Caco-2 (cell line): ENCODE measurements at regions not wholly inside any gene's neighbourhood (a gene's known extent, or its start where the extent isn't known, plus 50 kb on each side); places are given as distances from the start of the nearest gene placed in this dataset.

Experiments
- BruUV-seq: library from RNA; stranded (reverse); fragments of 400-500 nt; replicated peaks from 2 replicates; lab custom pipeline; 2021; lab: Mats Ljungman, UMichigan
- CTCF ChIA-PET: fragments of 300-600 bp; sonication (Branson Sonifier 250); formaldehyde crosslinking; loops from one replicate; lab custom pipeline; 2022; ENCODE audit warnings: antibody characterized with exemption; lab: Charles Lee
- POLR2A ChIA-PET: fragments of 300-600 bp; sonication (Branson Sonifier 250); formaldehyde crosslinking; loops from one replicate; lab custom pipeline; 2022; ENCODE audit warnings: antibody characterized with exemption; lab: Charles Lee
- DNase-seq, 2 experiments: peaks; one replicate each; pipeline versions ENCODE4 v3.0.0 to v3.0.0-alpha.2; 2020 to 2022
- H3K27me3 ChIP-seq: replicated peaks from 2 replicates; pipeline ENCODE4 v1.6.0; 2011; ENCODE audit warnings: low read length; ENCODE audit not compliant: control insufficient read depth, insufficient read depth
- H3K36me3 ChIP-seq: 2 replicates; pipeline ENCODE4 v1.5.1; 2011; ENCODE audit warnings: low read length; ENCODE audit not compliant: control insufficient read depth, insufficient read depth
- H3K4me1 ChIP-seq: fragments of 250-450 bp; sonication (Bioruptor Pico); 2 replicates; pipeline ENCODE4 v1.5.1; 2020; ENCODE audit warnings: mild to moderate bottlenecking
- H3K4me3 ChIP-seq: 2 replicates; pipeline ENCODE4 v1.5.1; 2011; ENCODE audit warnings: low read depth, mild to moderate bottlenecking, control low read depth, low read length
- H3K9me3 ChIP-seq: fragments of 250-450 bp; sonication (Bioruptor Pico); 2 replicates; pipeline ENCODE4 v1.5.1; 2020; ENCODE audit warnings: mild to moderate bottlenecking, moderate library complexity
- H3K27ac Mint-ChIP-seq: one replicate; pipeline ENCODE4 v1.8.0; 2022; ENCODE audit warnings: mixed read lengths; ENCODE audit not compliant: unreplicated experiment
- H3K27me3 Mint-ChIP-seq: one replicate; pipeline ENCODE4 v1.8.0; 2022; ENCODE audit warnings: mixed read lengths; ENCODE audit not compliant: insufficient read depth, unreplicated experiment
- H3K36me3 Mint-ChIP-seq: one replicate; pipeline ENCODE4 v1.8.0; 2022; ENCODE audit warnings: mild to moderate bottlenecking, mixed read lengths; ENCODE audit not compliant: insufficient read depth, unreplicated experiment
- H3K4me1 Mint-ChIP-seq: one replicate; pipeline ENCODE4 v1.8.0; 2022; ENCODE audit warnings: low read depth, mixed read lengths; ENCODE audit not compliant: unreplicated experiment
- H3K4me3 Mint-ChIP-seq: one replicate; pipeline ENCODE4 v1.8.0; 2022; ENCODE audit warnings: mild to moderate bottlenecking, moderate library complexity, mixed read lengths; ENCODE audit not compliant: unreplicated experiment
- H3K9me3 Mint-ChIP-seq: one replicate; pipeline ENCODE4 v1.8.0; 2022; ENCODE audit warnings: mixed read lengths; ENCODE audit not compliant: unreplicated experiment
- intact Hi-C: fragments of 100-400 bp; cut with micrococcal nuclease; formaldehyde crosslinking; loops from one replicate; pipeline ENCODE4 v1.10.0; 2022; ENCODE audit not compliant: unreplicated experiment
- TF ChIP-seq, protein P1 (sequence below), 2 experiments: fragments of 200-600 bp in 1 of 2; IDR thresholded peaks; 1 replicate in 1 of 2; 2 replicates in 1 of 2; pipeline versions ENCODE4 v1.5.1 to v1.8.0; 2011 to 2022; ENCODE audit warnings: antibody characterized with exemption in 1 of 2, control low read depth in 1 of 2, inconsistent platforms in 1 of 2, low read depth in 1 of 2, low read length in 1 of 2, mild to moderate bottlenecking in 1 of 2, moderate library complexity in 1 of 2; ENCODE audit not compliant: insufficient read depth in 1 of 2, severe bottlenecking in 1 of 2, unreplicated experiment in 1 of 2

DNA sequence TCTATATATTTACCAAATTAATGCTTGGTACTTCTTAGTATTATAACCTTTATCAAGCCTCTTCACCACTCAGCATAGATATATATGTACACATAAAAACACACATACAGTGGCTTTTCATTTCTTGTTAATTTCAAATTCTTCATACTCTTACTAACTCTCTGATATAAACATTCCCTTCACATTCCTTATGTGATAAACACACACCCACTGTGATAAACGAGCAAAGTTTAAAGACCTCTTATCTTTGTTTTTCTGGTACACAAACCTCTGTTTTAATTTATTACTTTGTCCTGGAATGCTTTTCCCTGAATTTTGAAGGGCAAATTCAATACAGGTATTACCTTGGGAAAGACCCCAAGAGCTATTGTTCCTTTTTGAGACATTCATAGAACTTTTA lies 379.1 kb upstream of the TMPRSS15 start:
- TF ChIP-seq, protein P1, sequence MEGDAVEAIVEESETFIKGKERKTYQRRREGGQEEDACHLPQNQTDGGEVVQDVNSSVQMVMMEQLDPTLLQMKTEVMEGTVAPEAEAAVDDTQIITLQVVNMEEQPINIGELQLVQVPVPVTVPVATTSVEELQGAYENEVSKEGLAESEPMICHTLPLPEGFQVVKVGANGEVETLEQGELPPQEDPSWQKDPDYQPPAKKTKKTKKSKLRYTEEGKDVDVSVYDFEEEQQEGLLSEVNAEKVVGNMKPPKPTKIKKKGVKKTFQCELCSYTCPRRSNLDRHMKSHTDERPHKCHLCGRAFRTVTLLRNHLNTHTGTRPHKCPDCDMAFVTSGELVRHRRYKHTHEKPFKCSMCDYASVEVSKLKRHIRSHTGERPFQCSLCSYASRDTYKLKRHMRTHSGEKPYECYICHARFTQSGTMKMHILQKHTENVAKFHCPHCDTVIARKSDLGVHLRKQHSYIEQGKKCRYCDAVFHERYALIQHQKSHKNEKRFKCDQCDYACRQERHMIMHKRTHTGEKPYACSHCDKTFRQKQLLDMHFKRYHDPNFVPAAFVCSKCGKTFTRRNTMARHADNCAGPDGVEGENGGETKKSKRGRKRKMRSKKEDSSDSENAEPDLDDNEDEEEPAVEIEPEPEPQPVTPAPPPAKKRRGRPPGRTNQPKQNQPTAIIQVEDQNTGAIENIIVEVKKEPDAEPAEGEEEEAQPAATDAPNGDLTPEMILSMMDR (IDR thresholded peaks at IDR 0.05; ENCODE audit: insufficient read depth in 1 of 2, low read depth in 1 of 2, low read length in 1 of 2, severe bottlenecking in 1 of 2, unreplicated experiment in 1 of 2): no peak
- DNase-seq: no peak
- intact Hi-C loops: no loop called here
- no peaks in the 10 kb centered on the region for H3K9me3 ChIP-seq
- H3K4me3 ChIP-seq: no peak overlapping the region
- H3K27me3 Mint-ChIP-seq: no peaks in the 10 kb centered on the region
- BruUV-seq: no TSS peak
- peaks cover 31% of the 10 kb centered on the region for H3K9me3 Mint-ChIP-seq
- H3K27me3 ChIP-seq: no peaks in the 10 kb centered on the region
- peaks cover 7% of the 10 kb centered on the region for H3K4me1 Mint-ChIP-seq
- H3K36me3 Mint-ChIP-seq: no peaks in the 10 kb centered on the region
- no peak overlapping the region for H3K4me3 Mint-ChIP-seq
- CTCF ChIA-PET: no interaction called here
- POLR2A ChIA-PET: no interaction called here
- no peak overlapping the region for H3K27ac Mint-ChIP-seq
- peaks cover 12% of the 10 kb centered on the region for H3K4me1 ChIP-seq
- no peaks in the 10 kb centered on the region for H3K36me3 ChIP-seq

DNA sequence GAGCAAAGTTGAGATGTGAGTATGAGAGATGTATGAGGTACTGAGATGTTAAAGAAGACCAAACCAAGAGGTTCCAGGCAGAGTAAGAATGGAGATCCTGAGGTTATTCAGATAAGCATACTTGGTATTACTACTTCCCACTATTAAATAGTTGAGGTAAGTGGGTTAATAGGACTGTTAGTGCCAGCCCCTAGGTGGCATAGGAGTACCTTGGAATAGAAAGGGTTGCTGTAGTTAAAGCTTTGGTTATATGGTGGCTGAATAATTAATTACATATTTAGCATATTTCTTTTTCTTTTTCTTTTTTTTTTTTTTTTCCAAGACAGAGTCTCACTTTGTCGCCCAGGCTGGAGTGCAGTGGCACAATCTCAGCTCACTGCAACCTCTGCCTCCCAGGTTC lies 397.9 kb upstream of the TMPRSS15 start:
- H3K9me3 ChIP-seq: no peaks in the 10 kb centered on the region
- peak in 1 of 2 experiments; percentile 18 for DNase-seq

GRCh38 chr21:18803624-18804023 lies 400.0 kb upstream of the TMPRSS15 start:
- Histone ChIP-seq H3K27me3 (no peaks in the 10 kb centered on the region), H3K9me3 (no peaks in the 10 kb centered on the region), H3K4me1 (no peaks in the 10 kb centered on the region), H3K36me3 (no peaks in the 10 kb centered on the region), H3K4me3 (no peak overlapping the region)
- BruUV-seq: no TSS peak
- H3K27ac Mint-ChIP-seq: no peak overlapping the region
- no peaks in the 10 kb centered on the region for H3K4me1 Mint-ChIP-seq
- TF ChIP-seq, protein P1 (IDR thresholded peaks at IDR 0.05; ENCODE audit: insufficient read depth in 1 of 2, low read depth in 1 of 2, low read length in 1 of 2, severe bottlenecking in 1 of 2, unreplicated experiment in 1 of 2): no peak
- no peak for DNase-seq
- H3K4me3 Mint-ChIP-seq: no peak overlapping the region
- H3K9me3 Mint-ChIP-seq: peaks cover 20% of the 10 kb centered on the region
- no peaks in the 10 kb centered on the region for H3K27me3 Mint-ChIP-seq
- intact Hi-C loops: no loop called here
- ChIA-PET POLR2A (no interaction called here), CTCF (no interaction called here)
- no peaks in the 10 kb centered on the region for H3K36me3 Mint-ChIP-seq

More for the DNA sequence above, 397.9 kb upstream of the TMPRSS15 start:
- Mint-ChIP-seq H3K36me3 (no peaks in the 10 kb centered on the region), H3K9me3 (peaks cover 32% of the 10 kb centered on the region), H3K27me3 (no peaks in the 10 kb centered on the region), H3K4me3 (no peak overlapping the region), H3K27ac (no peak overlapping the region), H3K4me1 (no peaks in the 10 kb centered on the region)
- ChIA-PET CTCF (no interaction called here), POLR2A (no interaction called here)
- BruUV-seq: no TSS peak
- TF ChIP-seq, protein P1 (IDR thresholded peaks at IDR 0.05; ENCODE audit: insufficient read depth in 1 of 2, low read depth in 1 of 2, low read length in 1 of 2, severe bottlenecking in 1 of 2, unreplicated experiment in 1 of 2): peak; percentile 18 to 41
- no peaks in the 10 kb centered on the region for H3K36me3 ChIP-seq
- intact Hi-C loops: no loop called here
- no peak overlapping the region for H3K4me3 ChIP-seq
- no peaks in the 10 kb centered on the region for H3K4me1 ChIP-seq
- no peaks in the 10 kb centered on the region for H3K27me3 ChIP-seq
